Ovary (tissue), 7 donors: ENCODE measurements at regions not wholly inside any gene's neighbourhood (a gene's known extent, or its start where the extent isn't known, plus 50 kb on each side); places are given as distances from the start of the nearest gene placed in this dataset.

Experiments
- DNase-seq, 5 donors: peaks; one replicate each; pipeline ENCODE4 v3.0.0-alpha.2; 2019 to 2020
- H3K27ac ChIP-seq, 2 donors: fragments of 200-600 bp; one replicate each; pipeline versions ENCODE4 v1.5.1 to v1.8.0; 2019 to 2022
- H3K27me3 ChIP-seq: fragments of 200-600 bp; one replicate; pipeline ENCODE4 v1.8.0; 2022
- H3K36me3 ChIP-seq: fragments of 200-600 bp; sonication (generic); one replicate; pipeline ENCODE4 v1.5.1; 2019
- H3K4me1 ChIP-seq: one replicate; pipeline ENCODE4 v1.8.1; 2013; ENCODE audit warnings: mild to moderate bottlenecking, moderate library complexity; ENCODE audit not compliant: insufficient read depth
- H3K4me3 ChIP-seq: fragments of 200-600 bp; sonication (generic); one replicate; pipeline ENCODE4 v1.5.1; 2017
- H3K9me3 ChIP-seq, 2 donors: fragments of 200-600 bp in 1 of 2; sonication (generic) in 1 of 2; one replicate each; pipeline versions ENCODE4 v1.5.1 to v1.8.1; 2013 to 2019; ENCODE audit warnings: mild to moderate bottlenecking in 1 of 2, moderate library complexity in 1 of 2
- CTCF ChIP-seq, 3 donors: fragments of 450-650 bp in 2 of 3; fragments of 200-600 bp in 1 of 3; IDR thresholded peaks; one replicate each; pipeline versions ENCODE4 v1.5.1 to v1.8.0; 2016 to 2022; ENCODE audit warnings: antibody characterized with exemption in 3 of 3, mild to moderate bottlenecking in 1 of 3
- EP300 ChIP-seq: sonication (generic); formaldehyde crosslinking; IDR thresholded peaks from one replicate; pipeline ENCODE4 v1.6.1; 2017; ENCODE audit warnings: antibody characterized with exemption
- POLR2A ChIP-seq: fragments of 450-650 bp; IDR thresholded peaks from one replicate; pipeline ENCODE4 v1.6.1; 2017; ENCODE audit warnings: antibody characterized with exemption, mild to moderate bottlenecking, moderate library complexity
- WGBS, 3 donors: extraction: QIAGEN DNeasy Blood & Tissue Kit in 1 of 3; methylation state at CpG; one replicate each; pipeline versions ENCODE4 v1.1.5 to v1.1.7; 2013 to 2017; 5-methylcytosine and 5-hydroxymethylcytosine counted together
- intact Hi-C, 4 donors: fragments of 100-400 bp; cut with DNase I; formaldehyde crosslinking; loops; one replicate each; pipeline versions ENCODE4 v1.11.0 to v1.15.1; 2022 to 2023
- donor health status: DM: no; HTN: no; CAD: no; lungs with moderate emphysema.
- donor health status: DM: no; HTN: no; CAD: no.
- donor health status: Bipolar disorder and iron deficiency.
- donor health status: DM: no; HTN: no; CAD: no.
- donor health status: DM: yes; HTN: yes; CAD: no.

GRCh38 chr21:41066086-41066938 lies 101.6 kb upstream of the BACE2 start:
- Histone ChIP-seq H3K36me3 (no peaks in the 10 kb centered on the region), H3K4me3 (no peak overlapping the region), H3K27ac (no peak overlapping the region), H3K27me3 (no peaks in the 10 kb centered on the region), H3K9me3 (no peaks in the 10 kb centered on the region), H3K4me1 (no peaks in the 10 kb centered on the region)
- no peak for DNase-seq
- intact Hi-C loops: no loop called here
- TF ChIP-seq CTCF (IDR thresholded peaks at IDR 0.05): no peak
- no peak for TF ChIP-seq EP300
- TF ChIP-seq POLR2A: no peak
- 66 to 67% (median 67%) methylated on average over 16 of the region's 16 CpGs for WGBS, 3 donors

- H3K36me3 ChIP-seq: no peaks in the 10 kb centered on the region
- 23 to 37% (median 25%) methylated on average over 4 of the region's 4 CpGs for WGBS, 3 donors
- no peaks in the 10 kb centered on the region for H3K4me1 ChIP-seq
- no peak for DNase-seq
- H3K27me3 ChIP-seq: no peaks in the 10 kb centered on the region
- H3K27ac ChIP-seq: no peak overlapping the region
- TF ChIP-seq POLR2A: no peak
- no peak for TF ChIP-seq CTCF (IDR thresholded peaks at IDR 0.05)
- TF ChIP-seq EP300: no peak
- H3K4me3 ChIP-seq: no peak overlapping the region
- intact Hi-C loops: no loop called here
- H3K9me3 ChIP-seq: no peaks in the 10 kb centered on the region
These were observed 100.3 kb upstream of the BACE2 start for GRCh38 chr21:41067709-41068108.

GRCh38 chr21:41068496-41068895 lies 99.5 kb upstream of the BACE2 start:
- Histone ChIP-seq H3K27me3 (no peaks in the 10 kb centered on the region), H3K4me3 (no peak overlapping the region), H3K4me1 (no peaks in the 10 kb centered on the region), H3K27ac (no peak overlapping the region), H3K36me3 (no peaks in the 10 kb centered on the region), H3K9me3 (no peaks in the 10 kb centered on the region)
- DNase-seq: no peak
- TF ChIP-seq EP300 (no peak), CTCF (IDR thresholded peaks at IDR 0.05) (no peak), POLR2A (no peak)
- intact Hi-C loops: no loop called here
- 7 to 20% (median 12%) methylated on average over 7 of the region's 7 CpGs for WGBS, 3 donors

- DNase-seq: peak; percentile 64 to 76 (median 67)
These were observed 98.9 kb upstream of the BACE2 start for GRCh38 chr21:41068967-41069642.

More at GRCh38 chr21:41068967-41069642, 98.9 kb upstream of the BACE2 start:
- H3K27ac ChIP-seq: no peak overlapping the region
- no peaks in the 10 kb centered on the region for H3K9me3 ChIP-seq
- intact Hi-C loops: no loop called here
- TF ChIP-seq EP300: no peak
- TF ChIP-seq CTCF (IDR thresholded peaks at IDR 0.05): peak in 2 of 3 donors; percentile 18 to 50
- H3K4me1 ChIP-seq: no peaks in the 10 kb centered on the region
- no peak overlapping the region for H3K4me3 ChIP-seq
- no peaks in the 10 kb centered on the region for H3K27me3 ChIP-seq
- no peaks in the 10 kb centered on the region for H3K36me3 ChIP-seq
- WGBS, 3 donors: 8 to 10% (median 9%) methylated on average over 30 of the region's 30 CpGs
